ENCODE measurements at regions not wholly inside any gene's neighbourhood (a gene's known extent, or its start where the extent isn't known, plus 50 kb on each side); places are given as distances from the start of the nearest gene placed in this dataset.
"Not testable (repeated sequence)": the region's sequence is repeated elsewhere in the genome, so short reads cannot be mapped to it uniquely, and the experiment has no call there.

GRCh38 chr6:137680705-137681346, 186.2 kb upstream of the TNFAIP3 start:
- Histone ChIP-seq H3K36me3 (ENCODE audit: control insufficient read depth, insufficient read depth, low read length) (no peaks in the 10 kb centered on the region), H3K4me3 (ENCODE audit: low read depth in 2 of 2, low read length in 2 of 2) (no peak overlapping the region), H3K9me3 (ENCODE audit: control insufficient read depth, insufficient read depth, low read depth, low read length) (no peaks in the 10 kb centered on the region), H3K27me3 (ENCODE audit: control insufficient read depth, insufficient read depth, low read length) (no peaks in the 10 kb centered on the region; the same call in 1 of the 2 replicates), H3K4me1 (ENCODE audit: control insufficient read depth, insufficient read depth, low read length) (no peaks in the 10 kb centered on the region), H3K27ac (ENCODE audit: low read length) (no peak overlapping the region)
- in situ Hi-C loops (cut with HindIII; ENCODE audit: low pct_unique_long_range_greater_than_20kb, low sequenced_read_pairs): no loop called here
- ChIA-PET POLR2A (no interaction called here), CTCF (no interaction called here)
- TF ChIP-seq CTCF (IDR thresholded peaks at IDR 0.05) (no peak), SIN3A (IDR thresholded peaks at IDR 0.05; ENCODE audit: borderline replicate concordance, insufficient read depth, low read depth, low read length) (no peak), TCF7L2 (IDR thresholded peaks at IDR 0.05; ENCODE audit: low read depth, low read length) (no peak), POLR2AphosphoS5 (IDR thresholded peaks at IDR 0.05; ENCODE audit: low read depth, low read length) (no peak)
- TF ChIP-seq, protein P1, sequence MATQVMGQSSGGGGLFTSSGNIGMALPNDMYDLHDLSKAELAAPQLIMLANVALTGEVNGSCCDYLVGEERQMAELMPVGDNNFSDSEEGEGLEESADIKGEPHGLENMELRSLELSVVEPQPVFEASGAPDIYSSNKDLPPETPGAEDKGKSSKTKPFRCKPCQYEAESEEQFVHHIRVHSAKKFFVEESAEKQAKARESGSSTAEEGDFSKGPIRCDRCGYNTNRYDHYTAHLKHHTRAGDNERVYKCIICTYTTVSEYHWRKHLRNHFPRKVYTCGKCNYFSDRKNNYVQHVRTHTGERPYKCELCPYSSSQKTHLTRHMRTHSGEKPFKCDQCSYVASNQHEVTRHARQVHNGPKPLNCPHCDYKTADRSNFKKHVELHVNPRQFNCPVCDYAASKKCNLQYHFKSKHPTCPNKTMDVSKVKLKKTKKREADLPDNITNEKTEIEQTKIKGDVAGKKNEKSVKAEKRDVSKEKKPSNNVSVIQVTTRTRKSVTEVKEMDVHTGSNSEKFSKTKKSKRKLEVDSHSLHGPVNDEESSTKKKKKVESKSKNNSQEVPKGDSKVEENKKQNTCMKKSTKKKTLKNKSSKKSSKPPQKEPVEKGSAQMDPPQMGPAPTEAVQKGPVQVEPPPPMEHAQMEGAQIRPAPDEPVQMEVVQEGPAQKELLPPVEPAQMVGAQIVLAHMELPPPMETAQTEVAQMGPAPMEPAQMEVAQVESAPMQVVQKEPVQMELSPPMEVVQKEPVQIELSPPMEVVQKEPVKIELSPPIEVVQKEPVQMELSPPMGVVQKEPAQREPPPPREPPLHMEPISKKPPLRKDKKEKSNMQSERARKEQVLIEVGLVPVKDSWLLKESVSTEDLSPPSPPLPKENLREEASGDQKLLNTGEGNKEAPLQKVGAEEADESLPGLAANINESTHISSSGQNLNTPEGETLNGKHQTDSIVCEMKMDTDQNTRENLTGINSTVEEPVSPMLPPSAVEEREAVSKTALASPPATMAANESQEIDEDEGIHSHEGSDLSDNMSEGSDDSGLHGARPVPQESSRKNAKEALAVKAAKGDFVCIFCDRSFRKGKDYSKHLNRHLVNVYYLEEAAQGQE (IDR thresholded peaks at IDR 0.05; ENCODE audit: insufficient read depth in 1 of 2, low read depth in 2 of 2, low read length in 1 of 2): no peak
- no peak for ATAC-seq
- intact Hi-C loops (cut with micrococcal nuclease; ENCODE audit: unreplicated experiment): no loop called here
- BruUV-seq (replicated peaks): no TSS peak
- no peak for DNase-seq (ENCODE audit: low read depth, low spot score)

DNA sequence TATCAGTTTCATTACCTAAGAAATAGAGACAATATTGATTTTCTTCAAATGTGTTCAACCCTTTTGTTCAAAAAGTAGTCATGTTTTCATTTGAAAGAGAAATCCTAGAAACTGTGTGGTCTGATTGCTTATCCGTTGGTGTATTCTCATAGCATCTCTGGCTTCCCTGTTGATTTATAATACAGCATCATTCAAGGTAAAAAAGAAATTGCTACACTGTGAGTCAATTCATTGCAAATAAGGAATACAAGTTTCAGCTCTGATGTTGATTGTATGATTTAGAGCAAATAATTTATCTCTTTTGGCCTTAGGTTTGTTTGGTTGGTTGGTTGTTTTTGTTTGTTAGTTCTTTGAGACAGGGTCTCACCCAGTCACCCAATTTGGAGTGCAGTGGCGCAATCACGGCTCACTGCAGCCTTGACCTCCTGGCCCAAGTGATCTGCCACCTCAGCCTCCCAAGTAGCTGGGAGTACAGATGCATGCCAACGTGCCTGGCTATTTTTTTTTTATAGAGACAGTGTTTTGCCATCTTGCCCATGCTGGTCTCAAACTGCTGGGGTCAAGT, 185.5 kb upstream of the TNFAIP3 start:
- in situ Hi-C loops (cut with HindIII; ENCODE audit: low pct_unique_long_range_greater_than_20kb, low sequenced_read_pairs) (no loop called here), intact Hi-C loops (cut with micrococcal nuclease; ENCODE audit: unreplicated experiment) (no loop called here)
- no peak for DNase-seq (ENCODE audit: low read depth, low spot score)
- no peak for TF ChIP-seq POLR2AphosphoS5 (IDR thresholded peaks at IDR 0.05; ENCODE audit: low read depth, low read length)
- no peak for TF ChIP-seq SIN3A (IDR thresholded peaks at IDR 0.05; ENCODE audit: borderline replicate concordance, insufficient read depth, low read depth, low read length)
- no peak for TF ChIP-seq CTCF (IDR thresholded peaks at IDR 0.05)
- no peak for TF ChIP-seq TCF7L2 (IDR thresholded peaks at IDR 0.05; ENCODE audit: low read depth, low read length)
- TF ChIP-seq, protein P1 (IDR thresholded peaks at IDR 0.05; ENCODE audit: insufficient read depth in 1 of 2, low read depth in 2 of 2, low read length in 1 of 2): no peak
- H3K4me1 ChIP-seq (ENCODE audit: control insufficient read depth, insufficient read depth, low read length): no peaks in the 10 kb centered on the region
- BruUV-seq (replicated peaks): no TSS peak
- H3K27me3 ChIP-seq (ENCODE audit: control insufficient read depth, insufficient read depth, low read length): no peaks in the 10 kb centered on the region; the same call in 1 of the 2 replicates
- no peak for ATAC-seq
- ChIA-PET POLR2A (no interaction called here), CTCF (no interaction called here)
- H3K4me3 ChIP-seq (ENCODE audit: low read depth in 2 of 2, low read length in 2 of 2): no peak overlapping the region
- no peak overlapping the region for H3K27ac ChIP-seq (ENCODE audit: low read length)
- H3K36me3 ChIP-seq (ENCODE audit: control insufficient read depth, insufficient read depth, low read length): no peaks in the 10 kb centered on the region
- H3K9me3 ChIP-seq (ENCODE audit: control insufficient read depth, insufficient read depth, low read depth, low read length): no peaks in the 10 kb centered on the region

GRCh38 chr6:137682658-137683057, 184.4 kb upstream of the TNFAIP3 start:
- H3K27ac ChIP-seq (ENCODE audit: low read length); POLR2A ChIA-PET; H3K4me3 ChIP-seq (ENCODE audit: low read depth in 2 of 2, low read length in 2 of 2); H3K36me3 ChIP-seq (ENCODE audit: control insufficient read depth, insufficient read depth, low read length); intact Hi-C loops (cut with micrococcal nuclease; ENCODE audit: unreplicated experiment); H3K9me3 ChIP-seq (ENCODE audit: control insufficient read depth, insufficient read depth, low read depth, low read length); CTCF ChIA-PET; BruUV-seq (replicated peaks); H3K27me3 ChIP-seq (ENCODE audit: control insufficient read depth, insufficient read depth, low read length); DNase-seq (ENCODE audit: low read depth, low spot score); in situ Hi-C loops (cut with HindIII; ENCODE audit: low pct_unique_long_range_greater_than_20kb, low sequenced_read_pairs); ATAC-seq; H3K4me1 ChIP-seq (ENCODE audit: control insufficient read depth, insufficient read depth, low read length): not testable (repeated sequence)

Measured in Panc1 (cell line).